HepG2 (cell line): ENCODE measurements at regions not wholly inside any gene's neighbourhood (a gene's known extent, or its start where the extent isn't known, plus 50 kb on each side); places are given as distances from the start of the nearest gene placed in this dataset.

ENCODE experiments used
- ATAC-seq: fragments of 200-7000 bp; cut with Tn5 transposase; 3 replicates; pipeline ENCODE4 v1.9.1; 2020; ENCODE audit warnings: mild to moderate bottlenecking, moderate library complexity
- BruUV-seq: library from RNA; stranded (reverse); fragments of 400-500 nt; replicated peaks from 2 replicates; lab custom pipeline; 2021; lab: Mats Ljungman, UMichigan
- CTCF ChIA-PET: fragments of 300-600 bp; formaldehyde crosslinking; extraction: SDS; loops from one replicate; lab custom pipeline; 2021; ENCODE audit warnings: low total read pairs, inconsistent platforms, low intra/inter-chr PET ratio; lab: Yijun Ruan, JAX
- POLR2A ChIA-PET: fragments of 350-600 bp; sonication (Branson Sonifier 250); formaldehyde crosslinking; loops from one replicate; lab custom pipeline; 2020; ENCODE audit warnings: antibody characterized with exemption, inconsistent platforms; lab: Yijun Ruan, JAX
- DNase-seq: peaks from one replicate; pipeline ENCODE4 v3.0.0-alpha.2; 2015; ENCODE audit warnings: low spot score
- FAIRE-seq: peaks from 3 replicates; lab custom pipeline; 2011; peaks lifted over from hg19 to GRCh38; lab: Jason Lieb, UNC
- H2AFZ ChIP-seq: one replicate; pipeline ENCODE4 v1.6.1; 2011; ENCODE audit warnings: low read length, inconsistent platforms
- H3K27ac ChIP-seq: fragments of 300-600 bp; 3 replicates; pipeline ENCODE4 v1.8.0; 2011; ENCODE audit warnings: mixed run types, mild to moderate bottlenecking, mixed read lengths, low read length, inconsistent platforms; ENCODE audit not compliant: insufficient read depth; ENCODE audit errors: extremely low read length
- H3K27me3 ChIP-seq, 2 experiments: fragments of 200-600 bp in 1 of 2; 2 replicates in 1 of 2; 3 replicates in 1 of 2; pipeline versions ENCODE4 v1.6.0 to v1.8.0; 2011; ENCODE audit warnings: low read length in 2 of 2, mild to moderate bottlenecking in 2 of 2, moderate library complexity in 2 of 2, inconsistent platforms in 1 of 2; ENCODE audit not compliant: insufficient read depth in 2 of 2, control insufficient read depth in 1 of 2
- H3K36me3 ChIP-seq, 2 experiments: fragments of 200-600 bp in 1 of 2; replicated peaks in 1 of 2; 2 replicates in 1 of 2; 3 replicates in 1 of 2; pipeline versions ENCODE4 v1.5.1 to v1.8.0; 2011; ENCODE audit warnings: low read length in 2 of 2, inconsistent platforms in 1 of 2; ENCODE audit not compliant: insufficient read depth in 2 of 2, control insufficient read depth in 1 of 2
- H3K4me1 ChIP-seq: 2 replicates; pipeline ENCODE4 v1.5.1; 2012; ENCODE audit warnings: low read length, inconsistent platforms; ENCODE audit not compliant: insufficient read depth
- H3K4me2 ChIP-seq: 2 replicates; pipeline ENCODE4 v1.6.0; 2011; ENCODE audit warnings: low read depth, low read length, inconsistent platforms
- H3K4me3 ChIP-seq, 3 experiments: fragments of 200-600 bp in 1 of 3; sonication (generic), shearing (Covaris generic) in 1 of 3; replicated peaks in 1 of 3; 2 replicates each; pipeline ENCODE4 v1.5.1; 2011 to 2016; ENCODE audit warnings: low read length in 3 of 3, inconsistent platforms in 2 of 3, low read depth in 2 of 3, mild to moderate bottlenecking in 2 of 3, control low read depth in 1 of 3, mixed read lengths in 1 of 3; ENCODE audit not compliant: insufficient read depth in 1 of 3
- H3K79me2 ChIP-seq: one replicate; pipeline ENCODE4 v1.6.1; 2011; ENCODE audit warnings: low read length, inconsistent platforms; ENCODE audit not compliant: insufficient read depth
- H3K9ac ChIP-seq: 2 replicates; pipeline ENCODE4 v1.6.0; 2011; ENCODE audit warnings: mild to moderate bottlenecking, low read depth, low read length, inconsistent platforms; ENCODE audit not compliant: insufficient read depth
- H3K9me3 ChIP-seq: 2 replicates; pipeline ENCODE4 v1.5.1; 2012; ENCODE audit warnings: mild to moderate bottlenecking, low read length
- H4K20me1 ChIP-seq: 2 replicates; pipeline ENCODE4 v1.6.0; 2011; ENCODE audit warnings: inconsistent platforms, mild to moderate bottlenecking, low read length, moderate library complexity; ENCODE audit not compliant: insufficient read depth
- ARID4A ChIP-seq: sonication (generic); formaldehyde crosslinking; IDR thresholded peaks from 2 replicates; pipeline ENCODE4 v1.5.0; 2020; ENCODE audit warnings: mild to moderate bottlenecking, missing genetic modification reagents, borderline replicate concordance
- CREBL2 ChIP-seq: sonication (generic); formaldehyde crosslinking; IDR thresholded peaks from 2 replicates; pipeline ENCODE4 v1.8.1; 2023; ENCODE audit warnings: missing genetic modification reagents, mild to moderate bottlenecking, borderline replicate concordance
- FOSL2 ChIP-seq: sonication (generic); formaldehyde crosslinking; IDR thresholded peaks from 2 replicates; pipeline ENCODE4 v1.4.0; 2020; ENCODE audit warnings: missing genetic modification reagents
- SMAD3 ChIP-seq: sonication (generic); formaldehyde crosslinking; IDR thresholded peaks from 2 replicates; pipeline ENCODE4 v1.4.0; 2020; ENCODE audit warnings: missing genetic modification reagents
- ZBTB4 ChIP-seq: sonication (generic); formaldehyde crosslinking; IDR thresholded peaks from 2 replicates; pipeline ENCODE4 v1.4.0; 2020; ENCODE audit warnings: missing genetic modification reagents, mild to moderate bottlenecking, borderline replicate concordance
- ZNF17 ChIP-seq: sonication (generic); formaldehyde crosslinking; IDR thresholded peaks from 2 replicates; pipeline ENCODE4 v1.5.0; 2020; ENCODE audit warnings: mild to moderate bottlenecking, missing genetic modification reagents
- ZNF740 ChIP-seq: sonication (generic); formaldehyde crosslinking; IDR thresholded peaks from 2 replicates; pipeline ENCODE4 v1.4.0; 2020; ENCODE audit warnings: missing genetic modification reagents
- WGBS: methylation state at CpG from one replicate; pipeline ENCODE4 v1.1.6; 2017; ENCODE audit warnings: low lambda C conversion rate; 5-methylcytosine and 5-hydroxymethylcytosine counted together
- in situ Hi-C: cut with HindIII; loops from 2 replicates; pipeline ENCODE4 v1.10.0; 2017; ENCODE audit warnings: low pct_unique_long_range_greater_than_20kb; ENCODE audit not compliant: extremely low pct_ligation_motif_present
- intact Hi-C: fragments of 100-400 bp; cut with micrococcal nuclease; formaldehyde crosslinking; loops from one replicate; pipeline ENCODE4 v1.10.0; 2022; ENCODE audit not compliant: unreplicated experiment

- FAIRE-seq (no peak), DNase-seq (no peak), ATAC-seq (no peak)
- Histone ChIP-seq H3K9ac (no peak overlapping the region), H3K79me2 (no peaks in the 10 kb centered on the region), H3K36me3 (no peaks in the 10 kb centered on the region), H3K27ac (no peak overlapping the region), H3K4me1 (no peaks in the 10 kb centered on the region), H3K4me3 (no peak overlapping the region), H2AFZ (no peak overlapping the region), H3K27me3 (peaks cover 0 to 35% of the 10 kb centered on the region in 2 experiments; a peak in 2 of 5 replicates), H3K4me2 (no peak overlapping the region), H3K9me3 (no peaks in the 10 kb centered on the region), H4K20me1 (no peaks in the 10 kb centered on the region)
- no peak for TF ChIP-seq FOSL2 (CRISPR knock-in tag)
- TF ChIP-seq ZNF740 (CRISPR knock-in tag), result no peak
- in situ Hi-C loops, result no loop called here
- intact Hi-C loops, result no loop called here
- BruUV-seq, result no TSS peak
- 40% methylated on average over 17 of the region's 17 CpGs for WGBS
- ChIA-PET CTCF (no interaction called here), POLR2A (no interaction called here)
These were observed 104.2 kb upstream of the CDCA7L start for GRCh38 chr7:22049766-22050500.

- H3K4me2 ChIP-seq, result no peak overlapping the region
- WGBS, result 25% methylated on average over 4 of the region's 5 CpGs
- ATAC-seq (no peak), DNase-seq (no peak), FAIRE-seq (no peak)
- BruUV-seq, result no TSS peak
- peaks cover 0 to 4% of the 10 kb centered on the region in 2 experiments; a peak in 2 of 5 replicates for H3K27me3 ChIP-seq
- TF ChIP-seq CREBL2 (CRISPR knock-in tag) (no peak), ZNF17 (CRISPR knock-in tag) (no peak), ZBTB4 (CRISPR knock-in tag) (no peak), SMAD3 (no peak), ARID4A (CRISPR knock-in tag) (no peak)
- H3K9ac ChIP-seq, result no peak overlapping the region
- in situ Hi-C loops (no loop called here), intact Hi-C loops (no loop called here)
- no peaks in the 10 kb centered on the region for H3K36me3 ChIP-seq
- no peak overlapping the region for H3K4me3 ChIP-seq
- no peaks in the 10 kb centered on the region for H4K20me1 ChIP-seq
- H2AFZ ChIP-seq, result no peak overlapping the region
- H3K9me3 ChIP-seq, result no peaks in the 10 kb centered on the region
- CTCF ChIA-PET, result no interaction called here
- H3K27ac ChIP-seq, result no peak overlapping the region
- no peaks in the 10 kb centered on the region for H3K79me2 ChIP-seq
- POLR2A ChIA-PET, result no interaction called here
- no peaks in the 10 kb centered on the region for H3K4me1 ChIP-seq
These were observed 97.7 kb upstream of the CDCA7L start for GRCh38 chr7:22043367-22043766.
